Stimulated activated naive B cell treated with anti-CD40 and anti-IgM and Interleukin-4, amounts not matched to agents 10 μg/mL and 1 μg/mL and 100 μg/mL, for 72 hours (primary cell): ENCODE measurements at regions not wholly inside any gene's neighbourhood (a gene's known extent, or its start where the extent isn't known, plus 50 kb on each side); places are given as distances from the start of the nearest gene placed in this dataset.

ENCODE experiments used
- ATAC-seq, 2 donors: fragments of 150-1000 bp; cut with Tn5 transposase; replicated peaks; 2 replicates each; pipeline ENCODE4 v1.10.0; 2021; ENCODE audit warnings: moderate library complexity in 1 of 2
- DNase-seq: peaks from one replicate; pipeline ENCODE4 v3.0.0; 2021
- H3K27ac Mint-ChIP-seq: one replicate; pipeline ENCODE4 v1.8.0; 2022; ENCODE audit warnings: mild to moderate bottlenecking, mixed read lengths
- H3K27me3 Mint-ChIP-seq, 2 donors: one replicate each; pipeline ENCODE4 v1.8.0; 2022; ENCODE audit warnings: mixed read lengths in 2 of 2
- H3K36me3 Mint-ChIP-seq, 2 donors: one replicate each; pipeline ENCODE4 v1.8.0; 2022; ENCODE audit warnings: mixed read lengths in 2 of 2, mild to moderate bottlenecking in 1 of 2
- H3K4me1 Mint-ChIP-seq, 2 donors: one replicate each; pipeline ENCODE4 v1.8.0; 2022; ENCODE audit warnings: mixed read lengths in 2 of 2, mild to moderate bottlenecking in 1 of 2
- H3K4me3 Mint-ChIP-seq, 2 donors: one replicate each; pipeline ENCODE4 v1.8.0; 2022; ENCODE audit warnings: mild to moderate bottlenecking in 2 of 2, mixed read lengths in 2 of 2, moderate library complexity in 1 of 2
- H3K9me3 Mint-ChIP-seq, 2 donors: one replicate each; pipeline ENCODE4 v1.8.0; 2022; ENCODE audit warnings: mixed read lengths in 2 of 2, mild to moderate bottlenecking in 1 of 2

- no peaks in the 10 kb centered on the region for H3K36me3 Mint-ChIP-seq
These were observed 185.5 kb downstream of the FOXL1 start for GRCh38 chr16:86763819-86764218.

GRCh38 chr16:86764551-86764950 lies 186.2 kb downstream of the FOXL1 start:
- Mint-ChIP-seq H3K4me3 (no peak overlapping the region), H3K4me1 (peaks cover 0 to 7% of the 10 kb centered on the region in 2 donors), H3K27ac (no peak overlapping the region), H3K27me3 (peaks cover 44% of the 10 kb centered on the region in 2 donors), H3K36me3 (no peaks in the 10 kb centered on the region), H3K9me3 (peaks cover 0 to 5% of the 10 kb centered on the region in 2 donors)
- ATAC-seq (no peak), DNase-seq (no peak)

More at GRCh38 chr16:86763819-86764218, 185.5 kb downstream of the FOXL1 start:
- Mint-ChIP-seq H3K27me3 (peaks cover 46 to 47% of the 10 kb centered on the region in 2 donors), H3K27ac (no peak overlapping the region), H3K4me1 (peaks cover 0 to 7% of the 10 kb centered on the region in 2 donors), H3K4me3 (no peak overlapping the region), H3K9me3 (peaks cover 0 to 5% of the 10 kb centered on the region in 2 donors)
- ATAC-seq (no peak), DNase-seq (no peak)

GRCh38 chr16:86765389-86766026 lies 187.2 kb downstream of the FOXL1 start:
- Mint-ChIP-seq H3K27ac (no peak overlapping the region), H3K9me3 (peaks cover 0 to 5% of the 10 kb centered on the region in 2 donors), H3K27me3 (peaks cover 38 to 39% of the 10 kb centered on the region in 2 donors), H3K36me3 (no peaks in the 10 kb centered on the region), H3K4me3 (no peak overlapping the region), H3K4me1 (peaks cover 0 to 7% of the 10 kb centered on the region in 2 donors)
- no peak for ATAC-seq
- no peak for DNase-seq

GRCh38 chr16:86766700-86767099 lies 188.4 kb downstream of the FOXL1 start:
- no peak for ATAC-seq
- Mint-ChIP-seq H3K27me3 (peaks cover 31 to 33% of the 10 kb centered on the region in 2 donors), H3K4me1 (no peaks in the 10 kb centered on the region), H3K4me3 (no peak overlapping the region), H3K9me3 (peaks cover 0 to 5% of the 10 kb centered on the region in 2 donors), H3K27ac (no peak overlapping the region), H3K36me3 (no peaks in the 10 kb centered on the region)
- no peak for DNase-seq

- Mint-ChIP-seq H3K9me3 (peaks cover 0 to 5% of the 10 kb centered on the region in 2 donors), H3K27me3 (peaks cover 30 to 33% of the 10 kb centered on the region in 2 donors), H3K36me3 (no peaks in the 10 kb centered on the region), H3K4me1 (no peaks in the 10 kb centered on the region), H3K4me3 (no peak overlapping the region), H3K27ac (no peak overlapping the region)
- DNase-seq, result no peak
- ATAC-seq, result no peak
These were observed 190.0 kb downstream of the FOXL1 start for GRCh38 chr16:86768228-86768791.

- ATAC-seq (no peak), DNase-seq (no peak)
- H3K4me1 Mint-ChIP-seq, result no peaks in the 10 kb centered on the region
- no peak overlapping the region for H3K27ac Mint-ChIP-seq
- peaks cover 27 to 31% of the 10 kb centered on the region in 2 donors for H3K27me3 Mint-ChIP-seq
- peaks cover 0 to 5% of the 10 kb centered on the region in 2 donors for H3K9me3 Mint-ChIP-seq
- no peaks in the 10 kb centered on the region for H3K36me3 Mint-ChIP-seq
- H3K4me3 Mint-ChIP-seq, result no peak overlapping the region
These were observed 190.7 kb downstream of the FOXL1 start for GRCh38 chr16:86768999-86769398.

GRCh38 chr16:86771506-86772460 lies 193.4 kb downstream of the FOXL1 start:
- Mint-ChIP-seq H3K36me3 (no peaks in the 10 kb centered on the region), H3K4me3 (no peak overlapping the region), H3K27me3 (peaks cover 21 to 30% of the 10 kb centered on the region in 2 donors), H3K4me1 (no peaks in the 10 kb centered on the region), H3K9me3 (peaks cover 0 to 2% of the 10 kb centered on the region in 2 donors), H3K27ac (no peak overlapping the region)
- DNase-seq (no peak), ATAC-seq (no peak)

- no peak overlapping the region for H3K27ac Mint-ChIP-seq
- no peaks in the 10 kb centered on the region for H3K9me3 Mint-ChIP-seq
- H3K4me3 Mint-ChIP-seq, result no peak overlapping the region
- H3K36me3 Mint-ChIP-seq, result no peaks in the 10 kb centered on the region
- ATAC-seq, result no peak
- H3K27me3 Mint-ChIP-seq, result peaks cover 19 to 30% of the 10 kb centered on the region in 2 donors
- H3K4me1 Mint-ChIP-seq, result no peaks in the 10 kb centered on the region
- DNase-seq, result no peak
These were observed 194.5 kb downstream of the FOXL1 start for GRCh38 chr16:86772671-86773353.

GRCh38 chr16:86773354-86773715 lies 195.0 kb downstream of the FOXL1 start:
- Mint-ChIP-seq H3K9me3 (no peaks in the 10 kb centered on the region), H3K27ac (no peak overlapping the region), H3K36me3 (no peaks in the 10 kb centered on the region), H3K4me1 (no peaks in the 10 kb centered on the region), H3K4me3 (no peak overlapping the region), H3K27me3 (peaks cover 19 to 30% of the 10 kb centered on the region in 2 donors)
- no peak for ATAC-seq
- DNase-seq, result no peak

GRCh38 chr16:86774931-86775330 lies 196.6 kb downstream of the FOXL1 start:
- no peaks in the 10 kb centered on the region for H3K36me3 Mint-ChIP-seq
- no peak for DNase-seq
- H3K27me3 Mint-ChIP-seq, result peaks cover 18 to 30% of the 10 kb centered on the region in 2 donors
- H3K4me3 Mint-ChIP-seq, result no peak overlapping the region
- H3K9me3 Mint-ChIP-seq, result no peaks in the 10 kb centered on the region
- no peaks in the 10 kb centered on the region for H3K4me1 Mint-ChIP-seq
- ATAC-seq, result no peak
- H3K27ac Mint-ChIP-seq, result no peak overlapping the region

- ATAC-seq, result no peak
- peaks cover 18 to 33% of the 10 kb centered on the region in 2 donors for H3K27me3 Mint-ChIP-seq
- H3K4me3 Mint-ChIP-seq, result no peak overlapping the region
- H3K9me3 Mint-ChIP-seq, result no peaks in the 10 kb centered on the region
- H3K36me3 Mint-ChIP-seq, result no peaks in the 10 kb centered on the region
- DNase-seq, result no peak
- H3K27ac Mint-ChIP-seq, result no peak overlapping the region
- H3K4me1 Mint-ChIP-seq, result no peaks in the 10 kb centered on the region
These were observed 197.2 kb downstream of the FOXL1 start for GRCh38 chr16:86775511-86775921.

GRCh38 chr16:86777381-86777946 lies 199.1 kb downstream of the FOXL1 start:
- Mint-ChIP-seq H3K27me3 (peaks cover 23 to 39% of the 10 kb centered on the region in 2 donors), H3K4me3 (no peak overlapping the region), H3K9me3 (no peaks in the 10 kb centered on the region), H3K4me1 (no peaks in the 10 kb centered on the region), H3K36me3 (no peaks in the 10 kb centered on the region), H3K27ac (no peak overlapping the region)
- ATAC-seq, result no peak
- DNase-seq, result no peak

GRCh38 chr16:86778108-86778745 lies 199.9 kb downstream of the FOXL1 start:
- peaks cover 23 to 35% of the 10 kb centered on the region in 2 donors for H3K27me3 Mint-ChIP-seq
- ATAC-seq (no peak), DNase-seq (no peak)
- H3K4me1 Mint-ChIP-seq, result no peaks in the 10 kb centered on the region
- H3K36me3 Mint-ChIP-seq, result no peaks in the 10 kb centered on the region
- no peaks in the 10 kb centered on the region for H3K9me3 Mint-ChIP-seq
- no peak overlapping the region for H3K27ac Mint-ChIP-seq
- no peak overlapping the region for H3K4me3 Mint-ChIP-seq
